CD4-positive, alpha-beta memory T cell (primary cell): ENCODE measurements at regions not wholly inside any gene's neighbourhood (a gene's known extent, or its start where the extent isn't known, plus 50 kb on each side); places are given as distances from the start of the nearest gene placed in this dataset.

Experiments
- CTCF ChIA-PET: fragments of 350-600 bp; sonication (Branson Sonifier 250); formaldehyde crosslinking; loops from one replicate; lab custom pipeline; 2021; ENCODE audit warnings: inconsistent platforms; ENCODE audit not compliant: partially characterized antibody; lab: Charles Lee
- POLR2A ChIA-PET: fragments of 350-600 bp; sonication (Branson Sonifier 250); formaldehyde crosslinking; loops from one replicate; lab custom pipeline; 2021; ENCODE audit not compliant: partially characterized antibody; lab: Charles Lee
- DNase-seq, 5 donors: peaks; one replicate each; pipeline versions ENCODE4 v3.0.0 to v3.0.0-alpha.2; 2020 to 2022; ENCODE audit warnings: mixed read lengths in 1 of 5
- H3K27ac ChIP-seq: one replicate; pipeline ENCODE4 v1.7.0; 2013; ENCODE audit warnings: low read depth, low read length
- H3K27me3 ChIP-seq: 2 replicates; pipeline ENCODE4 v1.7.0; 2013; ENCODE audit warnings: mild to moderate bottlenecking, low read length, moderate library complexity; ENCODE audit not compliant: insufficient read depth
- H3K36me3 ChIP-seq: 2 replicates; pipeline ENCODE4 v1.7.0; 2013; ENCODE audit warnings: mild to moderate bottlenecking, low read length, moderate library complexity; ENCODE audit not compliant: insufficient read depth
- H3K4me1 ChIP-seq: 2 replicates; pipeline ENCODE4 v1.7.0; 2013; ENCODE audit warnings: mild to moderate bottlenecking, low read length, moderate library complexity; ENCODE audit not compliant: insufficient read depth
- H3K4me3 ChIP-seq, 2 donors: one replicate each; pipeline ENCODE4 v1.7.0; 2013; ENCODE audit warnings: low read length in 2 of 2, mild to moderate bottlenecking in 1 of 2
- H3K9me3 ChIP-seq, 2 donors: one replicate each; pipeline ENCODE4 v1.7.0; 2013; ENCODE audit warnings: low read length in 2 of 2, control low read depth in 1 of 2; ENCODE audit not compliant: control insufficient read depth in 1 of 2
- H3K27ac Mint-ChIP-seq, 7 donors: one replicate each; pipeline ENCODE4 v1.8.0; 2020 to 2021; ENCODE audit warnings: mixed read lengths in 7 of 7, mild to moderate bottlenecking in 6 of 7, inconsistent platforms in 3 of 7, moderate library complexity in 3 of 7
- H3K27me3 Mint-ChIP-seq, 2 donors: one replicate each; pipeline ENCODE4 v1.8.0; 2020 to 2021; ENCODE audit warnings: mixed read lengths in 2 of 2
- H3K36me3 Mint-ChIP-seq, 2 donors: one replicate each; pipeline ENCODE4 v1.8.0; 2020 to 2021; ENCODE audit warnings: mixed read lengths in 2 of 2, inconsistent platforms in 1 of 2, mild to moderate bottlenecking in 1 of 2
- H3K4me1 Mint-ChIP-seq, 4 donors: one replicate each; pipeline ENCODE4 v1.8.0; 2020 to 2021; ENCODE audit warnings: mixed read lengths in 4 of 4, mild to moderate bottlenecking in 1 of 4
- H3K4me3 Mint-ChIP-seq, 8 donors: one replicate each; pipeline ENCODE4 v1.8.0; 2020 to 2021; ENCODE audit warnings: mixed read lengths in 8 of 8, mild to moderate bottlenecking in 7 of 8, moderate library complexity in 6 of 8, inconsistent platforms in 3 of 8
- H3K9me3 Mint-ChIP-seq, 8 donors: one replicate each; pipeline ENCODE4 v1.8.0; 2020 to 2021; ENCODE audit warnings: mixed read lengths in 8 of 8, mild to moderate bottlenecking in 5 of 8, inconsistent platforms in 3 of 8, moderate library complexity in 1 of 8
- intact Hi-C: fragments of 100-400 bp; cut with micrococcal nuclease; formaldehyde crosslinking; loops from one replicate; pipeline ENCODE4 v1.15.1; 2023

- H3K9me3 ChIP-seq, result no peaks in the 10 kb centered on the region
- Mint-ChIP-seq H3K4me3 (no peak overlapping the region), H3K36me3 (no peaks in the 10 kb centered on the region), H3K9me3 (no peaks in the 10 kb centered on the region), H3K4me1 (peaks cover 5 to 17% (median 8%) of the 10 kb centered on the region in 4 donors), H3K27me3 (peaks cover 40 to 43% of the 10 kb centered on the region in 2 donors), H3K27ac (no peak overlapping the region)
- peaks cover 8% of the 10 kb centered on the region for H3K4me1 ChIP-seq
- DNase-seq, result no peak
- H3K4me3 ChIP-seq, result no peak overlapping the region
- intact Hi-C loops, result no loop called here
- CTCF ChIA-PET, result interaction anchor here (1.2 kb wide), 1 partner anchor 19 kb away, joined by 4 read pairs; no protein-coding TSS in a partner anchor
- POLR2A ChIA-PET, result no interaction called here
- H3K27me3 ChIP-seq, result peaks cover 24% of the 10 kb centered on the region
- no peaks in the 10 kb centered on the region for H3K36me3 ChIP-seq
- no peak overlapping the region for H3K27ac ChIP-seq
Observed at GRCh38 chr11:43585877-43586608, 94.5 kb upstream of the HSD17B12 start.

- H3K9me3 ChIP-seq, result no peaks in the 10 kb centered on the region
- no peak overlapping the region for H3K27ac Mint-ChIP-seq
- ChIA-PET POLR2A (no interaction called here), CTCF (no interaction called here)
- H3K4me1 Mint-ChIP-seq, result no peaks in the 10 kb centered on the region
- intact Hi-C loops, result no loop called here
- DNase-seq, result no peak
- H3K4me3 ChIP-seq, result no peak overlapping the region
- H3K9me3 Mint-ChIP-seq, result no peaks in the 10 kb centered on the region
- H3K27me3 Mint-ChIP-seq, result peaks cover 25 to 29% of the 10 kb centered on the region in 2 donors
- H3K4me1 ChIP-seq, result no peaks in the 10 kb centered on the region
- no peak overlapping the region for H3K4me3 Mint-ChIP-seq
- H3K36me3 Mint-ChIP-seq, result no peaks in the 10 kb centered on the region
- H3K27ac ChIP-seq, result no peak overlapping the region
- no peaks in the 10 kb centered on the region for H3K36me3 ChIP-seq
- peaks cover 2% of the 10 kb centered on the region for H3K27me3 ChIP-seq
Observed at GRCh38 chr11:43589601-43590250, 90.8 kb upstream of the HSD17B12 start.

- POLR2A ChIA-PET, result no interaction called here
- Mint-ChIP-seq H3K36me3 (no peaks in the 10 kb centered on the region), H3K4me1 (no peaks in the 10 kb centered on the region), H3K4me3 (no peak overlapping the region), H3K27ac (no peak overlapping the region), H3K27me3 (peaks cover 19 to 22% of the 10 kb centered on the region in 2 donors), H3K9me3 (peaks cover 0 to 2% (median 0%) of the 10 kb centered on the region in 8 donors)
- no peaks in the 10 kb centered on the region for H3K9me3 ChIP-seq
- CTCF ChIA-PET, result no interaction called here
- H3K27me3 ChIP-seq, result no peaks in the 10 kb centered on the region
- H3K4me3 ChIP-seq, result no peak overlapping the region
- no peak overlapping the region for H3K27ac ChIP-seq
- H3K4me1 ChIP-seq, result no peaks in the 10 kb centered on the region
- no peaks in the 10 kb centered on the region for H3K36me3 ChIP-seq
- DNase-seq, result no peak
- intact Hi-C loops, result no loop called here
Observed at GRCh38 chr11:43601511-43601910, 79.0 kb upstream of the HSD17B12 start.

GRCh38 chr11:43602670-43603069 lies 77.9 kb upstream of the HSD17B12 start:
- Histone ChIP-seq H3K27ac (no peak overlapping the region), H3K9me3 (no peaks in the 10 kb centered on the region), H3K4me3 (no peak overlapping the region), H3K27me3 (no peaks in the 10 kb centered on the region), H3K4me1 (no peaks in the 10 kb centered on the region), H3K36me3 (no peaks in the 10 kb centered on the region)
- no peak overlapping the region for H3K4me3 Mint-ChIP-seq
- H3K4me1 Mint-ChIP-seq, result no peaks in the 10 kb centered on the region
- CTCF ChIA-PET, result interaction anchor here (1.0 kb wide), 1 partner anchor 34 kb away, joined by 3 read pairs; no protein-coding TSS in a partner anchor
- intact Hi-C loops, result no loop called here
- H3K9me3 Mint-ChIP-seq, result peaks cover 0 to 2% (median 0%) of the 10 kb centered on the region in 8 donors
- no peak for DNase-seq
- H3K36me3 Mint-ChIP-seq, result no peaks in the 10 kb centered on the region
- peaks cover 21 to 23% of the 10 kb centered on the region in 2 donors for H3K27me3 Mint-ChIP-seq
- POLR2A ChIA-PET, result no interaction called here
- peak overlapping the region in 1 of 7 donors; percentile 10 for H3K27ac Mint-ChIP-seq

- H3K9me3 ChIP-seq, result no peaks in the 10 kb centered on the region
- Mint-ChIP-seq H3K27me3 (peaks cover 12 to 28% of the 10 kb centered on the region in 2 donors), H3K4me1 (no peaks in the 10 kb centered on the region), H3K27ac (no peak overlapping the region), H3K4me3 (no peak overlapping the region), H3K9me3 (peaks cover 10 to 33% (median 25%) of the 10 kb centered on the region in 8 donors), H3K36me3 (peaks cover 0 to 2% of the 10 kb centered on the region in 2 donors)
- no peaks in the 10 kb centered on the region for H3K4me1 ChIP-seq
- peaks cover 3% of the 10 kb centered on the region for H3K27me3 ChIP-seq
- no peaks in the 10 kb centered on the region for H3K36me3 ChIP-seq
- H3K4me3 ChIP-seq, result no peak overlapping the region
- POLR2A ChIA-PET, result no interaction called here
- CTCF ChIA-PET, result no interaction called here
- no peak for DNase-seq
- intact Hi-C loops, result no loop called here
- H3K27ac ChIP-seq, result no peak overlapping the region
Observed at GRCh38 chr11:43614214-43614613, 66.3 kb upstream of the HSD17B12 start.

GRCh38 chr11:43619863-43620505 lies 60.6 kb upstream of the HSD17B12 start:
- H3K27me3 Mint-ChIP-seq, result peaks cover 23 to 32% of the 10 kb centered on the region in 2 donors
- H3K36me3 ChIP-seq, result no peaks in the 10 kb centered on the region
- peaks cover 3% of the 10 kb centered on the region for H3K27me3 ChIP-seq
- H3K27ac Mint-ChIP-seq, result no peak overlapping the region
- peaks cover 4 to 10% (median 9%) of the 10 kb centered on the region in 8 donors for H3K9me3 Mint-ChIP-seq
- H3K4me3 ChIP-seq, result no peak overlapping the region
- intact Hi-C loops, result no loop called here
- ChIA-PET CTCF (no interaction called here), POLR2A (no interaction called here)
- H3K4me3 Mint-ChIP-seq, result no peak overlapping the region
- no peak overlapping the region for H3K27ac ChIP-seq
- no peaks in the 10 kb centered on the region for H3K4me1 Mint-ChIP-seq
- DNase-seq, result no peak
- H3K9me3 ChIP-seq, result no peaks in the 10 kb centered on the region
- H3K4me1 ChIP-seq, result no peaks in the 10 kb centered on the region
- H3K36me3 Mint-ChIP-seq, result no peaks in the 10 kb centered on the region

- Histone ChIP-seq H3K27me3 (no peaks in the 10 kb centered on the region), H3K4me1 (no peaks in the 10 kb centered on the region), H3K36me3 (no peaks in the 10 kb centered on the region), H3K4me3 (no peak overlapping the region), H3K27ac (no peak overlapping the region), H3K9me3 (no peaks in the 10 kb centered on the region)
- H3K27ac Mint-ChIP-seq, result no peak overlapping the region
- H3K27me3 Mint-ChIP-seq, result peaks cover 22 to 30% of the 10 kb centered on the region in 2 donors
- H3K9me3 Mint-ChIP-seq, result peaks cover 0 to 3% (median 0%) of the 10 kb centered on the region in 8 donors
- H3K4me1 Mint-ChIP-seq, result peaks cover 0 to 1% (median 0%) of the 10 kb centered on the region in 4 donors
- no peak overlapping the region for H3K4me3 Mint-ChIP-seq
- POLR2A ChIA-PET, result no interaction called here
- CTCF ChIA-PET, result no interaction called here
- intact Hi-C loops, result no loop called here
- DNase-seq, result no peak
- H3K36me3 Mint-ChIP-seq, result no peaks in the 10 kb centered on the region
Observed at GRCh38 chr11:43626798-43627197, 53.7 kb upstream of the HSD17B12 start.
